HCT116 (cell line): ENCODE measurements at regions not wholly inside any gene's neighbourhood (a gene's known extent, or its start where the extent isn't known, plus 50 kb on each side); places are given as distances from the start of the nearest gene placed in this dataset.

Source experiments
- CBX3 ChIP-seq: IDR thresholded peaks from 2 replicates; pipeline ENCODE4 v1.6.1; 2012; ENCODE audit warnings: low read depth
- CEBPB ChIP-seq: IDR thresholded peaks from 2 replicates; pipeline ENCODE4 v1.6.1; 2012; ENCODE audit warnings: low read depth
- EZH2 ChIP-seq: fragments of 200-600 bp; sonication (generic); IDR thresholded peaks from 2 replicates; pipeline ENCODE4 v1.6.1; 2017; ENCODE audit warnings: antibody characterized with exemption, mixed run types
- POLR2A ChIP-seq: IDR thresholded peaks from 2 replicates; pipeline ENCODE4 v1.7.0; 2011; ENCODE audit warnings: borderline replicate concordance; ENCODE audit not compliant: insufficient read depth, insufficient read length; ENCODE audit errors: extremely low read depth
- SP1 ChIP-seq: IDR thresholded peaks from 2 replicates; pipeline ENCODE4 v1.6.1; 2012; ENCODE audit warnings: low read depth
- ZNF274 ChIP-seq: fragments of 200-500 bp; sonication (Bioruptor generic); IDR thresholded peaks from 2 replicates; pipeline ENCODE4 v1.6.1; 2014; ENCODE audit warnings: mild to moderate bottlenecking, low read depth, low read length, inconsistent platforms
- TF ChIP-seq, protein P1 (sequence below), 3 experiments: fragments of 200-600 bp in 1 of 3; sonication (generic) in 1 of 3; IDR thresholded peaks in 2 of 3; conservative IDR thresholded peaks in 1 of 3; 2 replicates each; pipeline ENCODE4 v1.5.1; 2012 to 2017; ENCODE audit warnings: low read depth in 2 of 3, low read length in 2 of 3, antibody characterized with exemption in 1 of 3, borderline replicate concordance in 1 of 3, control low read depth in 1 of 3, mild to moderate bottlenecking in 1 of 3, mixed read lengths in 1 of 3, mixed run types in 1 of 3, moderate library complexity in 1 of 3; ENCODE audit not compliant: insufficient read depth in 1 of 3
- TF ChIP-seq, protein P2 (sequence below): IDR thresholded peaks from 2 replicates; pipeline ENCODE4 v1.6.1; 2012

DNA sequence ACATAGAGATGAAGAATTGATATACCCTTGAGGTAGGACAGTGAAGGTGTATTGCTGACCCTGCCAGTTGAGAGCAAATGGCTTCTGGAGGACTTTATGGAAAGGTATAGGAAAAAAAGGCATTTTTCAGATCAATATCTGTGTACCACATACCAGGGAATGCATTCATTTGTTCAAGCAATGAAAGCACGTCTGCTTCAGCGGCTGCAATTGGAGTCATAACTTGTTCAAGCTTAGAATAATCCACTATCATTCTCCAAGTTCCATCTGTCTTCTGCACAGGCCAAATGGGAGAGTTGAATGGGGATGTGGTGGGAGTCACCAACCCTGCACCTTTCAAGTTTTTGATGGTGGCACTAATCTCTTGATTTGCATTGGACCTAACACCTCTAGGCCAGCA, 249.6 kb upstream of the PTER start:
- TF ChIP-seq, protein P1, sequence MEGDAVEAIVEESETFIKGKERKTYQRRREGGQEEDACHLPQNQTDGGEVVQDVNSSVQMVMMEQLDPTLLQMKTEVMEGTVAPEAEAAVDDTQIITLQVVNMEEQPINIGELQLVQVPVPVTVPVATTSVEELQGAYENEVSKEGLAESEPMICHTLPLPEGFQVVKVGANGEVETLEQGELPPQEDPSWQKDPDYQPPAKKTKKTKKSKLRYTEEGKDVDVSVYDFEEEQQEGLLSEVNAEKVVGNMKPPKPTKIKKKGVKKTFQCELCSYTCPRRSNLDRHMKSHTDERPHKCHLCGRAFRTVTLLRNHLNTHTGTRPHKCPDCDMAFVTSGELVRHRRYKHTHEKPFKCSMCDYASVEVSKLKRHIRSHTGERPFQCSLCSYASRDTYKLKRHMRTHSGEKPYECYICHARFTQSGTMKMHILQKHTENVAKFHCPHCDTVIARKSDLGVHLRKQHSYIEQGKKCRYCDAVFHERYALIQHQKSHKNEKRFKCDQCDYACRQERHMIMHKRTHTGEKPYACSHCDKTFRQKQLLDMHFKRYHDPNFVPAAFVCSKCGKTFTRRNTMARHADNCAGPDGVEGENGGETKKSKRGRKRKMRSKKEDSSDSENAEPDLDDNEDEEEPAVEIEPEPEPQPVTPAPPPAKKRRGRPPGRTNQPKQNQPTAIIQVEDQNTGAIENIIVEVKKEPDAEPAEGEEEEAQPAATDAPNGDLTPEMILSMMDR (IDR thresholded peaks at IDR 0.05 in 2 of 3, conservative IDR thresholded peaks at IDR 0.05 in 1 of 3; ENCODE audit: borderline replicate concordance in 1 of 3, insufficient read depth in 1 of 3, low read depth in 2 of 3, low read length in 2 of 3) = no peak
- TF ChIP-seq ZNF274 = no peak
- no peak for TF ChIP-seq POLR2A
- no peak for TF ChIP-seq CBX3
- no peak for TF ChIP-seq EZH2
- TF ChIP-seq SP1 = no peak
- no peak for TF ChIP-seq CEBPB
- TF ChIP-seq, protein P2, sequence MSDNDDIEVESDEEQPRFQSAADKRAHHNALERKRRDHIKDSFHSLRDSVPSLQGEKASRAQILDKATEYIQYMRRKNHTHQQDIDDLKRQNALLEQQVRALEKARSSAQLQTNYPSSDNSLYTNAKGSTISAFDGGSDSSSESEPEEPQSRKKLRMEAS = no peak
